Tibial nerve (tissue), 3 donors: ENCODE measurements at regions not wholly inside any gene's neighbourhood (a gene's known extent, or its start where the extent isn't known, plus 50 kb on each side); places are given as distances from the start of the nearest gene placed in this dataset.

ENCODE experiments used
- CTCF ChIP-seq, 5 experiments: fragments of 200-600 bp in 3 of 5; fragments of 450-650 bp in 2 of 5; sonication (generic) in 3 of 5; IDR thresholded peaks; one replicate each; pipeline ENCODE4 v1.5.1; 2016 to 2019; ENCODE audit warnings: antibody characterized with exemption in 5 of 5, mild to moderate bottlenecking in 3 of 5, moderate library complexity in 2 of 5
- POLR2A ChIP-seq, 2 donors: fragments of 450-650 bp; IDR thresholded peaks; one replicate each; pipeline ENCODE4 v1.6.1; 2017; ENCODE audit warnings: antibody characterized with exemption in 2 of 2, mild to moderate bottlenecking in 2 of 2, moderate library complexity in 2 of 2

DNA sequence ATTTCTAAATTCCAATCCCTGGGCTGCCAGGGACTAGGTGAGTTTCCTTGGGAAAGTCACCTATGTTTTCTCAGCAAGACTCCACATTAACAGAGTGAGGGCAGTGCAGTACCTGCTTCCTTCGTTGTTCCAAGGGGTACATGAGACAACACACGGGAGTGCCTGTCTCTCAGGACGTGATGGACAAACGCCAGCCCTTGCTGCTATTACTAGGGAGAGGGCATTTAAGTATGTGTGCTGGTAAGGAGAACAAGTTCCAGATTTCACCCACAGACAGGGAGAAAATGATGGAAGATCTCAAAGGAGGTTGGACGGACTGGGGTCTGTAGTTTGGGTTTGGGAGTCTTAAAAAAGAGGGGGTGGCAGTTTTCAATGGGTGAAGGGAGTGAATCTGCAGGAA lies 195.7 kb downstream of the HERPUD2 start:
- TF ChIP-seq CTCF (IDR thresholded peaks at IDR 0.05) = no peak
- TF ChIP-seq POLR2A (IDR thresholded peaks at IDR 0.05) = no peak
